Esophagus squamous epithelium (tissue), 4 donors: ENCODE measurements at regions not wholly inside any gene's neighbourhood (a gene's known extent, or its start where the extent isn't known, plus 50 kb on each side); places are given as distances from the start of the nearest gene placed in this dataset.

Experiments
- POLR2A ChIP-seq, 4 donors: fragments of 450-650 bp; IDR thresholded peaks; one replicate each; pipeline ENCODE4 v1.6.1; 2017; ENCODE audit warnings: antibody characterized with exemption in 4 of 4, mild to moderate bottlenecking in 4 of 4, moderate library complexity in 3 of 4
- TF ChIP-seq, protein P1 (sequence below), 6 experiments: fragments of 450-650 bp in 4 of 6; fragments of 200-600 bp in 2 of 6; sonication (generic) in 2 of 6; IDR thresholded peaks; one replicate each; pipeline ENCODE4 v1.5.1; 2016 to 2019; ENCODE audit warnings: antibody characterized with exemption in 6 of 6, mild to moderate bottlenecking in 4 of 6, moderate library complexity in 4 of 6

DNA sequence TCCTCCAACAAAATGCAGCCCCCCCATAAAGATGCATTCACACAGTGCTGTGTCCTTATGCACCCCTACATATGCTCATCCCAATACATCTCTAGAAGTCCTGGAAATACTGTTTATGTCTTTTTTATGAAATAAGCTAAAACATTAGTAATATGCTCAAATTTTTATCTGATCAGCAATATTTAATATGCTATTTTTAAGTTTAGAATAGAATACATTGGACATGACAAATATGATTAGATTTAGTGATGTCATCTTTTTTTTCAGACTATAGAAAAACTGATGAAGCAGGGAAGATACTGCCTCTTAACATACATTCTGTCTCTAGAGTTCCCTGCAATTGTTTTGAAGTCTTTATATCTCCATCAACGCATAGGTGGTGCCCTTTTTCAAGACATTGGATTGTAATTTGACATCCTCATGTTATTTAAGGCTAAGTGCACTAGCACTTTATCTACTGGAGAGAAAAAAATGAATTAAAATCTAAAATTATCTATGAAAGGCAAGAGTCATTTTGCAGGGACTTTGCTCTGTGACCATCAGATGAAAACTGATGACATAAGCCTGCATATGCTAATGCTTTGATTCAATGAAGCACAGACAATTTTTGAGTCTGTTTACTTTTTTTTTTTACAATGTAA, 395.3 kb downstream of the LPIN1 start:
- TF ChIP-seq, protein P1, sequence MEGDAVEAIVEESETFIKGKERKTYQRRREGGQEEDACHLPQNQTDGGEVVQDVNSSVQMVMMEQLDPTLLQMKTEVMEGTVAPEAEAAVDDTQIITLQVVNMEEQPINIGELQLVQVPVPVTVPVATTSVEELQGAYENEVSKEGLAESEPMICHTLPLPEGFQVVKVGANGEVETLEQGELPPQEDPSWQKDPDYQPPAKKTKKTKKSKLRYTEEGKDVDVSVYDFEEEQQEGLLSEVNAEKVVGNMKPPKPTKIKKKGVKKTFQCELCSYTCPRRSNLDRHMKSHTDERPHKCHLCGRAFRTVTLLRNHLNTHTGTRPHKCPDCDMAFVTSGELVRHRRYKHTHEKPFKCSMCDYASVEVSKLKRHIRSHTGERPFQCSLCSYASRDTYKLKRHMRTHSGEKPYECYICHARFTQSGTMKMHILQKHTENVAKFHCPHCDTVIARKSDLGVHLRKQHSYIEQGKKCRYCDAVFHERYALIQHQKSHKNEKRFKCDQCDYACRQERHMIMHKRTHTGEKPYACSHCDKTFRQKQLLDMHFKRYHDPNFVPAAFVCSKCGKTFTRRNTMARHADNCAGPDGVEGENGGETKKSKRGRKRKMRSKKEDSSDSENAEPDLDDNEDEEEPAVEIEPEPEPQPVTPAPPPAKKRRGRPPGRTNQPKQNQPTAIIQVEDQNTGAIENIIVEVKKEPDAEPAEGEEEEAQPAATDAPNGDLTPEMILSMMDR (IDR thresholded peaks at IDR 0.05), result no peak
- TF ChIP-seq POLR2A (IDR thresholded peaks at IDR 0.05), result no peak
